ENCODE measurements at regions not wholly inside any gene's neighbourhood (a gene's known extent, or its start where the extent isn't known, plus 50 kb on each side); places are given as distances from the start of the nearest gene placed in this dataset.

- DNase-seq: no peak
Measured at GRCh38 chr2:120829633-120830025, 94.0 kb downstream of the GLI2 start.

- no peak for DNase-seq
Measured at GRCh38 chr2:120830096-120830830, 94.6 kb downstream of the GLI2 start.

GRCh38 chr2:120831086-120831485 lies 95.4 kb downstream of the GLI2 start:
- no peak for DNase-seq

GRCh38 chr2:120831891-120832290 lies 96.2 kb downstream of the GLI2 start:
- no peak for DNase-seq

- DNase-seq: no peak
Measured at GRCh38 chr2:120832296-120833070, 96.8 kb downstream of the GLI2 start.

GRCh38 chr2:120833127-120833675 lies 97.5 kb downstream of the GLI2 start:
- DNase-seq: no peak

GRCh38 chr2:120834206-120834605 lies 98.5 kb downstream of the GLI2 start:
- DNase-seq: no peak

GRCh38 chr2:120836281-120836680 lies 100.6 kb downstream of the GLI2 start:
- no peak for DNase-seq

- DNase-seq: no peak
Measured at GRCh38 chr2:120840795-120841487, 105.3 kb downstream of the GLI2 start.

- no peak for DNase-seq
Measured at GRCh38 chr2:120842456-120843439, 107.1 kb downstream of the GLI2 start.

- no peak for DNase-seq
Measured at GRCh38 chr2:120844070-120844738, 108.5 kb downstream of the GLI2 start.

- DNase-seq: no peak
Measured at GRCh38 chr2:120845277-120845676, 109.6 kb downstream of the GLI2 start.

- DNase-seq: no peak
Measured at GRCh38 chr2:120846406-120847095, 110.9 kb downstream of the GLI2 start.

GRCh38 chr2:120847700-120848321 lies 112.1 kb downstream of the GLI2 start:
- no peak for DNase-seq

GRCh38 chr2:120849278-120849677 lies 113.6 kb downstream of the GLI2 start:
- DNase-seq: no peak

GRCh38 chr2:120850551-120850950 lies 114.9 kb downstream of the GLI2 start:
- DNase-seq: no peak

- DNase-seq: no peak
Measured at GRCh38 chr2:120851116-120851773, 115.6 kb downstream of the GLI2 start.

GRCh38 chr2:120852200-120852815 lies 116.6 kb downstream of the GLI2 start:
- no peak for DNase-seq

GRCh38 chr2:120853306-120854013 lies 117.8 kb downstream of the GLI2 start:
- DNase-seq: no peak

Measured in effector CD4-positive, alpha-beta T cell (primary cell).